ACHN (cell line): ENCODE measurements at regions not wholly inside any gene's neighbourhood (a gene's known extent, or its start where the extent isn't known, plus 50 kb on each side); places are given as distances from the start of the nearest gene placed in this dataset.

Experiments used
- DNase-seq: peaks from one replicate; pipeline ENCODE4 v3.0.0-alpha.2; 2015
- in situ Hi-C: cut with HindIII; loops from 2 replicates; pipeline ENCODE4 v1.10.0; 2017; ENCODE audit warnings: low sequenced_read_pairs, low pct_ligation_motif_present, low pct_unique_long_range_greater_than_20kb

DNA sequence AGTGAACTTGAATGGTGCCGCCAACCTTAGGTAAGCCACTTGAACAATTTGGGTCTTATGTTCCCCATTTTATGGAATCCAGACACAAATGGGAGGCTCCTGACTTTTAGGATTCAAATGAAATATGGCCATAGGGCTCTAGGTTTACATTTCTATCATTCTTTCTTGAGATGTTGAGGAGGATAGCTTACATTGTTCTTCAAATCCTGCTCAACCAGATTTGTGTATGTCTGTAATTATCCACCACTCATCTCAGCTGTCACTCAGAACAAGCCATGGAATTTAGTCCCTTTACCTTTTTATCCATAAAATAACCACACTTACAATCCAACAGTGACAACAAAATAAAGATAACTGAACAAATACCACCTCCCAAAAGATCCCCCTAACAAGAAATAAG lies 682.9 kb upstream of the PTBP2 start:
- in situ Hi-C loops = no loop called here
- no peak for DNase-seq

DNA sequence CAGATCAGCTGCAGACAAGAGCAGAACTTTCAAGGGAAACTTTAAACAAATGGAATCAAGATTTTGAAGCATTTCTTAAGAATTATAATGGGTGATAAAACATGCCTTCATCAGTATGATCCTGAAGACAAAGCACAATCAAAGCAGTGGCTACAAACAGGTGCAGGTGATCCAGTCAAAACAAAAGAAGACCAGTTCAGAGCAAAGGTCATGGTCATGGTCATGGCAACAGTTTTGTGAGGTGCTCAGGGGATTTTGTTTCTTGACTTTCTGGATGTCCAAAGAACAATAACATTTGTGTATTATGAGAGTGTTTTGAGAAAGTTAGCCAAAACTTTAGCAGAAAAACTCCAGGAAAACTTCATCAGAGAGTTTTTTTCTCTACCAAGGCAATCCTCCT lies 681.7 kb upstream of the PTBP2 start:
- DNase-seq = no peak
- in situ Hi-C loops = no loop called here

DNA sequence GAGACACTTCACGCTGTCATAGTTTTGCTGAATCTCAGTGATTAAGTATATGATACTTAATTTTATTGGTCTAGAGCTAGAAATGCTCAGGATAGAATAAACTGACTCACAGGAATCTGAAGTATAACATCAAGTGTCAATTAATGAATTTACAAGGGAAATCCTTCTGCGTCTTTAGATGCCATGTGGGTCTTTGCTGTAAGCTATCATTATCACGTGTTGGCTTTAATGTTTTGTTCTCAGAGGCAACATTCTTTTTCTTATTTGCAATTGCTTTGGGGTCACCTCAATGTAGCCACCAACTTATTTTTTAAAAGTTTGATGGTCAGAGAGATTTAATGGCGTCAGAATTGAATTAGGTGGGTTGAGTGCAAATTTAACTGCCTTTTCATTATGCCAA lies 680.1 kb upstream of the PTBP2 start:
- DNase-seq = no peak
- in situ Hi-C loops = no loop called here

DNA sequence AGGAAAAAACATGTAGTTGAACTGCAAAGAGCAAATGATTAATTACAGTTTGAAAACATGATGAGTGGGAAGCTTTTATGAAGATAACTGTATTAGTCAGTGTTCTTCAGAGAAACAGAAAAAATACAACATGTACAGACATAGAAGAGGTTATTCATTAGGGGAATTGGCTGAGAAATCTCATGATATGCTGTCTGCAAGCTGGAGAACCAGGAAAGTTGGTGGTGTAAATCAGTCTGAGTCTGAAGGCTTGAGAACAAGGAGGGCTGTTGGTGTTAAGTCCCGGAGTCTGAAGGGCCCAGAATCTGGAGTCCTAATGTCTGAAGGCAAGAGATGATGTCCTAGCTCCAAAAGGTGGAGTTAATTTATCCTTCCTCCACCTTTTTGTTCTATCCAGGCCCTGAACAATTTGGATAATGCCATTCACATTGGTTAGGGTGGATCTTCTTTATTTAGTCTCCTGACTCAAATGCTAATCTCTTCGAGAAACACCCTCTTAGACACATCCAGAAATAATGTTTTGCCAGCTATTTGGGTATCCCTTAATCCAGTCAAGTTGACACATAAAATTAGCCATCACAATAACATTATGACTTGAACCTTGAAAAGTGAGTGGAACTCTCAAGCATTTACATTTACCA lies 672.9 kb upstream of the PTBP2 start:
- no peak for DNase-seq
- in situ Hi-C loops = no loop called here

DNA sequence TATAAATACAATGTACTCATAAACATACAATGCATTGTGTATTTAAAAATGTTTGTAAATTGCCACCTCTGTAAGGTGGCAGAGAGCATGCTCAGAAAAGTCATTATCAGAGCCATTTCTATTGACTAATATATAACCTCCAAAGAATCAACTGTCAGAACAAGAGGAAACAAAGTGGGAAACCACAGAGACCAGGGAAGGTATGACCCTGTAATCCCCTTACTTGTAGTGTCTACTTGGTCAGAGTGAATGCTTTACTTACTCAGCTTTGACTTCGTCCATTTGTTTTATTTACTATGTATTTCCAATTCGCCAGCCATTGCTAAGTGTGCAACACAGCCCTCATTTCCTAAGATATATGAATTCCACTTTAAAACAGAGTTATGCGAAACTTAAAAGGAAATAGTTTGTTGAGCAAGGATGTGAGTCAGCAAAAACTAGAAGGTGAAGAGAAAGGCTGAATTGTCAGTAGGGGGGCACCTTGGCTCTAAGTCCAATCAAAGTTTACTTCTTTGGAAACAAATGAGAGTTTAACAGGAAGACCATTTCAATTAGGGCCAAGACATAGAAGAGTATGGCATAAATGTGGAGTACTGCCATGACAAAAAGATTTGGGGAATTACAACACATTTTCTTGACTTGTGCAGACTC lies 671.7 kb upstream of the PTBP2 start:
- DNase-seq = no peak
- in situ Hi-C loops = no loop called here

DNA sequence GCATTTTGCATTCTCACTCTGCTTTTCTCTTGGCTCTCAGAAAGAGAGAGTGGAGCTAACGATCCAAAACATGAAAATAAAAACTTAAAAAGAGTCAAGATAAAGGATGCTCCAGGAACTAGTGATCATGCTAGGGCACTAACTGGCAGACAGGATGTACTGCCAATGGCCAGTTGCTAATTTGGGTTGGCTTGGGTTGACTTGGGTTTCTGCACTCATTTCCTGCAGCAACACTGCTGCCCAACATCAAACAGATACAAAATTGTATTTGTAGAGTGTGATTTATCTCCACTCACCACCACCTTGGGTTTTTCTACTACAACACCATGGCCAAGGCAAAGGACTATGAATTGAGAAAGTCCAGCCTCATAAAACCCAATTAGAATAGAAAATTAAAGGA lies 662.3 kb upstream of the PTBP2 start:
- no peak for DNase-seq

DNA sequence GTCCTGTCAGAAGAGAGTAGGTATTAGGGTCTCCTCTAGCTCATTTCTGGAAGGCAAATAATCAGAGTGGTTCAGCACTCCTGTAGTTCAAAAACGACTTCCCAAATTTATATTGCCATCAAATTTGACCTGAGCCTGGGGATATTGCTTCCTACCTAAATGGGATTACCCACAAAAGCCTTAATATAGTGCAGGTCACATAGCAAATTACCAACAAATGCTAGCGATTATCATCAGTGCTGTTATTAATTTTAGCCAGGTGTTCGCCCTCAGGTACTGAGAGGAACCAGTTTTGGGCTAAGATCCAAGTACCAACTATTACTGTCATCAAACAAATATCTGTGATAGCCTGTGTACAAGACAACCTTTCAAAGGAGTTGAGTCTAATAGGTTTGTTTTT lies 661.8 kb upstream of the PTBP2 start:
- in situ Hi-C loops = no loop called here
- no peak for DNase-seq

More for the DNA sequence above, 662.3 kb upstream of the PTBP2 start:
- in situ Hi-C loops = no loop called here

DNA sequence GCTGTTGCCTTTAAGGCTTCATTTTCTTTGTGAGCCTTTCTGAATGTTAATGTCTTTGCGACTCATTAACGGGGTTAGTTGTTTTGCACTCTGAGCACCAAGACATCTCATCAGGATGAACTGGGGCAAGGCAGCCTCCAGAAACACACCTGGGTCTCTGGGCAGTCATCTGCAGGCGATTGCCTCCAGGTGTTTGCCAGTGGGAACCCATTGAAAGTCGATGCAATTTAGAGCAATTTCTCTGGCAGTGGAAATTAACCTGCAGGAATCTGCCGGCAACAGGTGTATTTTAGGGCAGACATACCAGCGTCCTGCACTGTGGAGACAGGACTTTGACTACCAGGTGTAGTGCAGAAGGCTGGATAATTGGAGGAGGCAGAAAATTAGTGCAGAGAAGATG lies 661.0 kb upstream of the PTBP2 start:
- in situ Hi-C loops = no loop called here

DNA sequence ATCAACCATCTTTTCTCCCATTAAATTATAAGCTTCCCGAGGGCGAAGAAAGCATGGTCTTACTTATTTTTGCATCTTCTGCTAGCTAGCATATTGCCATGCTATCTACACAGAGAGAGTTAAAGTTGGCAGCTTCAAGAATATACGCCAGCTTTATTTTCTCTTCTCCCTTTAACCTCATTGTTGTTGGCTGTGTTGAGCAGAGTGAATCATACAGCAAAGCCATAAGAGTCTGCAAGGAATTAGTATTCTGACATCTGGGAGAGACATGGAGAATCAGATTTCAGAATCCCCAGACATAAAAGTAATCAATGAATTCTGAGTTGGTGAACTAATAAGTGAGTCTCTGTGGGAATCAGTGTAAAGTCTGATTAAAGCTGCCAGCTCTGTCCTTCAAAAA lies 649.6 kb upstream of the PTBP2 start:
- in situ Hi-C loops = no loop called here
- no peak for DNase-seq

More for the DNA sequence above, 661.0 kb upstream of the PTBP2 start:
- DNase-seq = no peak

DNA sequence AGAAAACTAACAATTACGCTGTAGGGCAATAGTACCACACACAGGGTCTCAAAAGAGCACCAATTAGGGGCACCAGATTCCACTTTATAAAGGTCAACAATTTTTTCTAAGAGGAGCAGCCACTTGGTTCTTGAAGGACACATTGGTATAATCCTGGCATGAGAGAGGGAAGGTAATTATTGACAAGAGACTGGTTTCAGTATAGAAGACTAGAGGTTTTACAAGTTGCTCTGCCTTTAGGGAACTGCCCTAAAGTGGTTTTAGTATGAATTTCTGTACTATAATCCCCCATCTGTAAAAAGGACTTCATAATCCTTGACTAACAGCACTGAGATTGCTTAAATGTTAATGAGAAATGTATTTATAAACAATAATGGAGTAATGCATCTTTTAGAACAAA lies 648.5 kb upstream of the PTBP2 start:
- in situ Hi-C loops = no loop called here
- DNase-seq = no peak

DNA sequence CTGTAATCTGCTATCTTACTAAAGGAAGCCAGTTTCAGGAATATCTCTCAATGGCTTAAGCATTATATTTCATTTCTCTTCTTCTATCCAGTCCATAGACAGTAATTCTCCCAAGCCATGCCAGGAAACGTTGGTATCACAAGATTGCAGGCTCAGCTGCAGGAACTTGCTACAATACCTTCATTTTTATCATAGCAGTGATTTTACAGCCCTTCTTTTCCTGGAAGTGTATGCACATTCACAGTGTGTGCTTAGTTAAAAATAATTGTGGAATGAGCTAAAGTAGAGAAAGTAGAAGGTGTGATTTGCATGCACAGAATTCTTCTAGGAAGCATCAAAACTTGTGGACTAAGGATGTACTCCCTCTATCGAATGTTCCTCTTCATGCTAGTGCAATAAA lies 647.2 kb upstream of the PTBP2 start:
- DNase-seq = no peak
- in situ Hi-C loops = no loop called here

DNA sequence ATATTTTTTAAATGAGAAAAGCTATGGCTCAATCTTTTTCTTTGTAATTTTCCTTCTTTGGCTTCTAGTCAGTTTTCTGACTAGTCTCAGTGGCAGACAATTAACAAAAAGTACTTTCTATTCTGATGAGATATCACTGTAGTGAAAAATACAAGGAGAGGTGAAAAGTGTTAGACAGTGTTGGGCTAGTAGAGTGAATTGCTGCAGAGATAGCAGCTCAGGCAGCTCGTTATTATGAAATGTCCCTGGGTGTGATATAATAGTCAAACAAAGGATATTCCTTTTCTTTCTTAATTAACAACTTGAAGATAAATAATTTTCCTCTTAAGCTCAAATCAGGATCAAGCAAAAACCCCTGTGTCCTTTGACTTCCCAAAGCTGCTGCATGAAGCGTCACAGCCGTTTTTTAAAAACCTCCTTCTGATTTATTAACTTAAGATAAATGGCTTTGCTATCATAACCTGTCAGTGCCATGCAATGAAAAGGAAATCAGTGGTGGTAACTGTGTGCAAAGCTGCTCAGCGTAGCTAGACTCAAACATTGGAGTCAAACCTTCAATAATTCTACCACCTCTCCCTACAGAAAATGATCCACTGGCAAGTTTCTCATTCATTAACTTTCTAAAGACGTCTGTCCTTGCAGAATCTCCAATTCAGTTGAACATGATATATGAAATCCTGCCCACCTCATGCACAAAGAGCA lies 646.6 kb upstream of the PTBP2 start:
- DNase-seq = no peak
- in situ Hi-C loops = no loop called here

DNA sequence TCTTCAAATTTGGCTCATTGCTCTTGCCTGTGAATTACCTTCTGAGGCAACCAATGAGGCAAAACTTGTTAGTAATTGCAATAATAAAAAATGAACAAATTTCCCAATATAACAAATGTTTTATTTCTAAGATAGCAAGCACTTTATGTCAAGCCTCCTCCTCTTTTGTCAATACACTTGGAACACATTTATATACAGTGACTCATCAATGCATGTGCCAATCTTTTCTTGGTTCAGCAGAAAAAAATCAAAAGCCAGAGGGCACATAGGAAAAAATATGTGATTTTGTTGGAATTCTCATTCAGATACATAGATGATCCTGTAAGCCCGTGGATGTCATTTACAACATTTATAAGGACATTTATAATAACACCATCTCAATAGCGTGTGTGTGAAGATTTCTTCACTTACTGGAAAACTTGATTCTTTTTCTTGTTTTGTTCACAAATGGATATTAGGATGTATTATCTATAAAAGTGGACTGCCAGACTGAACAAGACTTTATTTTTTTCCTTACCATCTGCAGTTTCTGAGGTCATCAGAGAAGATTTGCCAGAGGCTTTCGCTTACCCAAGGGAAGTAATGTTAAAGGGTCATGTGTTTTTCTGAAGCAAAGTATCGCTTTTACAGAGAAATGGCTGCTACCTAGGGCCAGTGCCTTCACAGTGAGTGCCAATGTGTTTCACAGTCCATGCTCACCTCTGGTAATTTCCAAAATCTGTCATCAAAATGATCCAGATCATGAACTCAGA lies 645.7 kb upstream of the PTBP2 start:
- DNase-seq = no peak
- in situ Hi-C loops = no loop called here

DNA sequence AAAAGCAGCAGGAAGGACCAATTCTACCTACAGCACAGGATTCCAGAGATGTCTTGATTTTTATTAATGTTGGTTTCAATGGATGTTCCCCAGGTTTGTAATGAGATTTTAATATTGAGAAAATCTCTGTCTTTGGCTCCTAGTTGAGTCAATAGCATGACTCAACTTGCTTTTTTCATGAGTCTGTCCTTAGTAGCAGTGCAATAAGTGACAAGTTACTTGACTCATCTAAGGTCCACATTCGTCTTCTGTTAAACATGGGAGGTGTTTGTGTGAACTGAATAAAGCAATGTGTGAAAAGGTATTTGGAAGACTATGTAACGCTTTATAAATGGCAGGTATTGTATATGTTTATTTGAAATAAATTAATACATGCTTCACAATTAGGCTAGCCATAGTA lies 645.0 kb upstream of the PTBP2 start:
- in situ Hi-C loops = no loop called here
- no peak for DNase-seq

DNA sequence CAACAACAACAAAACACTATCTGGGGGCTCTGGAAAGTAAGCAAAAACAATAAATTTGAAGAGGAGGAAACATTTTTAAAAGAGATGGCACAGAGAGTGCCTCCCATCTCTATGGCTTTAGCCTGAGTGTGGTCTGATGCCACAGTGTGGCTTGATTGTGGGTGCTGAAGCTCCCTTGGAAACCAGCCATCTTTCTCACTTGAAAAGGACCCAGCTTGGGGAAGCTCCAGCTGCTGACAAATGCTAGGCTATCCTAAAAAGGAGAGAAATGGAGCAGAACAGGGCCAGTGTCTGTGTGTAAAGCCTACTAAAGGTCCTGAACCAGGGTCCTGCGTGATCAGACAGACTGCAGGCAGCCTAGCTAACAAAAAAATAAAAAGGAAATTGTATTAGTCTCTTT lies 642.0 kb upstream of the PTBP2 start:
- in situ Hi-C loops = no loop called here
- DNase-seq = no peak

DNA sequence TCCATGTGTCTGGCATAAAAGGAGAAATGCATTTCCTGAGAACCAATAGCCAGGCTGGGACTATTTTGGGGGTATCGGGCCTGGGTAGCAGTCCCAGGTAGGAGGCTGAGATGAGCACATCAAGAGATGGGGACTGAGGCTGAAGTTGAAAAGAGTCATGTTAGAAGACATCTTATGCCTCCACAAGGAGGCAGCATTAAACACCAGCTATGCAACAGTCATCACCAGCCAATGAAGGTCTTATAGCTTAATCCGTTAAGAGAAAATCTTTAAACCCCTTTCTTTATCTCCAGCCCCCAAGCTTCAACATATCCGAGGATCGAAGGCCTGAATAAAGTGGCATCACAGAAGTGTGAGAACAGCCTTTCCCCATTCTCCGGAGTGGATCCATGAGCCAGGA lies 640.7 kb upstream of the PTBP2 start:
- DNase-seq = no peak
- in situ Hi-C loops = no loop called here

DNA sequence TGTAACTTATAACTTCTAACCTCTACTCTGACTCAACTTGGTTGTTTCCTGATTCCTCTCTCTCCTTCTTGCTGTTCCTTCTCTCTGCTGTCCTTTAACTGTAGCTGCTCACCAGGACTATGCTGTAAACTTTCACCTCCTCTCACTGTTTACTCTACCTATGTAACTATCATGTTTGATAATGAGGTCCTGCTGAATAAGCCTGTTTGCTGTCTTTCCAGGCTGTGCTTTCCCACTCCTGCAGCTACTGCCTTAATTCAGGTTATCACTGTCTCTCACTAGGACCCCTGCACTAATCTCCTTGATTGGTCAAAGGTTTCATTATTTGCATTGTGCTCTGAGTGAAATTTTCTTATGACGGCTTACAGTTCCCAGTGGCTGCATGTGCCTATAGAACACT lies 633.9 kb upstream of the PTBP2 start:
- no peak for DNase-seq
- in situ Hi-C loops = no loop called here

DNA sequence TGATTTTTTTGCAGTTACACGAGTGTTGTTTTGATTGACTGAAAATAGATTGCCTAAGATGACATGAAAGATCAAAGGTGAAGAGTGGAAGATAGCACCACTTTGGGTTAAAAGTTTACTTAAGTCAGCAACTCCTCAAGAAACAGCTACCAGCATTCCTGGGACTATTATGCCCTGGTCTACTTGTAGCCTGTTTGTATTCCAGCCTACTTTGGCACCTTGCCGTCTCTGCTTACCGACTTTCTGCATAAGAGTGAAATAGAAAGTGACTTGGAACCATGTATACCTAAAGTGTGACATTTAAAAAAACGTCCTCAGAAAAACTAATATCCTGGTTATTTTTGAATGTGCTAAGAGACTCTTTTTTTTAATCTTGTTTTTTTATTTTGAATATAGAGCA lies 631.5 kb upstream of the PTBP2 start:
- no peak for DNase-seq
- in situ Hi-C loops = no loop called here

DNA sequence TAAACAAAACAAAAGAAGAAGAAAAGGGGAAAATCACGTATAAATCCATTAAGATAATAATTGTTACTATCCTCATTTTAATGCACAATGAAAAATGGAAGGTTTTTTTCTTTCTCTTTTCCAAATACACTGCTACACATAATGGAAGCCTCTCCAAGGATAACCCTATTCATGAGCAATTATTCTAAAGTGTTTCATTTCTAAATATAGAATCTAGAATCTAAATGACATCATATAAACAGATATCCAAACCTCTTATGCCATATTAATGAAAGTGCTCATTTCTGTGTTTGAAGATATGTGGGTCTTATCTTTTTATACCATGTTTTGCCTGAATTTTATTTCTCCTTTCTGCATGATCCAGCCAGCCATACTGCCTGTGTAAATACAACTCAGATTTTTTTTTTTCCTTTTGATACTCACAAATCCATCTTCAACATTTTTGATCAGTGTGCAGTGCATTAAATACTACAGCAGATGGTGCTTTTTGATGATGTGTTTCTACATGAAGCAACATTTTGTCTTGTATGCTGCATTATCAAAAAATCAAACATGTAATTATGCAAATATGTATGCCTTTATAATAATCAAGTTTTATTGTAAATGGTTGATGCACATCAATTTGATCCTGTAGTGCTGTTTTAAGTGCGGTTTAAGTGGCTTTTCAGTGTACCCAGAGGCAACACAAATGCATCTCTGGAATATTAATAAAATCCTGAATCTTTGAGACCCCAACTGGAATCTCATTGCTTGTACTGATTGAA lies 625.6 kb upstream of the PTBP2 start:
- no peak for DNase-seq

More for the DNA sequence above, 625.6 kb upstream of the PTBP2 start:
- in situ Hi-C loops = no loop called here
